ENCODE measurements at regions not wholly inside any gene's neighbourhood (a gene's known extent, or its start where the extent isn't known, plus 50 kb on each side); places are given as distances from the start of the nearest gene placed in this dataset.

GRCh38 chr4:169869490-169869889 is 111.7 kb upstream of the HPF1 start:
- TF ChIP-seq CTCF (IDR thresholded peaks at IDR 0.05) (no peak), POLR2A (IDR thresholded peaks at IDR 0.05) (no peak)

Measured in breast epithelium (tissue), 3 donors.